GM23248 (cell line): ENCODE measurements at regions not wholly inside any gene's neighbourhood (a gene's known extent, or its start where the extent isn't known, plus 50 kb on each side); places are given as distances from the start of the nearest gene placed in this dataset.

Experiments used
- DNase-seq: peaks from one replicate; pipeline ENCODE4 v3.0.0-alpha.2; 2015
- H2AFZ ChIP-seq: fragments of 200-600 bp; sonication (generic); 2 replicates; pipeline ENCODE4 v1.6.1; 2016; ENCODE audit warnings: antibody characterized with exemption
- H3F3A ChIP-seq: fragments of 200-600 bp; sonication (generic); 2 replicates; pipeline ENCODE4 v1.6.1; 2016; ENCODE audit warnings: mild to moderate bottlenecking, antibody characterized with exemption, mixed run types; ENCODE audit not compliant: insufficient read depth
- H3K27ac ChIP-seq: fragments of 200-600 bp; sonication (generic); 2 replicates; pipeline ENCODE4 v1.5.1; 2016; ENCODE audit warnings: mild to moderate bottlenecking
- H3K27me3 ChIP-seq: fragments of 200-600 bp; sonication (generic); replicated peaks from 2 replicates; pipeline ENCODE4 v1.6.1; 2016; ENCODE audit warnings: mild to moderate bottlenecking; ENCODE audit not compliant: insufficient read depth
- H3K36me3 ChIP-seq: fragments of 200-600 bp; sonication (generic); 2 replicates; pipeline ENCODE4 v1.6.1; 2016; ENCODE audit warnings: low read depth, mild to moderate bottlenecking
- H3K4me1 ChIP-seq: fragments of 200-600 bp; sonication (generic); 2 replicates; pipeline ENCODE4 v1.6.1; 2016; ENCODE audit warnings: mild to moderate bottlenecking; ENCODE audit not compliant: insufficient read depth
- H3K4me2 ChIP-seq: fragments of 200-600 bp; sonication (generic); one replicate; pipeline ENCODE4 v1.6.1; 2016; ENCODE audit warnings: mild to moderate bottlenecking; ENCODE audit not compliant: unreplicated experiment
- H3K4me3 ChIP-seq: fragments of 200-600 bp; sonication (generic); 2 replicates; pipeline ENCODE4 v1.5.1; 2016; ENCODE audit warnings: mild to moderate bottlenecking
- H3K79me2 ChIP-seq: fragments of 200-600 bp; sonication (generic); 2 replicates; pipeline ENCODE4 v1.6.1; 2016; ENCODE audit warnings: mild to moderate bottlenecking; ENCODE audit not compliant: insufficient read depth
- H3K9ac ChIP-seq: fragments of 200-600 bp; sonication (generic); 2 replicates; pipeline ENCODE4 v1.6.1; 2016; ENCODE audit warnings: mild to moderate bottlenecking
- H3K9me2 ChIP-seq: fragments of 200-600 bp; sonication (generic); 2 replicates; pipeline ENCODE4 v1.6.1; 2016; ENCODE audit warnings: mixed run types, mild to moderate bottlenecking, moderate library complexity; ENCODE audit not compliant: insufficient read depth
- H3K9me3 ChIP-seq: fragments of 200-600 bp; sonication (generic); one replicate; pipeline ENCODE4 v1.6.1; 2017; ENCODE audit warnings: low read depth
- H4K20me1 ChIP-seq: fragments of 200-600 bp; sonication (generic); 2 replicates; pipeline ENCODE4 v1.6.0; 2016; ENCODE audit not compliant: insufficient read depth
- EZH2 ChIP-seq: fragments of 200-600 bp; sonication (generic); IDR thresholded peaks from 2 replicates; pipeline ENCODE4 v1.6.1; 2018; ENCODE audit warnings: antibody characterized with exemption, mild to moderate bottlenecking; ENCODE audit not compliant: insufficient read depth, poor library complexity, severe bottlenecking
- EZH2phosphoT487 ChIP-seq: fragments of 200-600 bp; sonication (generic); IDR thresholded peaks from 2 replicates; pipeline ENCODE4 v1.6.1; 2018; ENCODE audit warnings: antibody characterized with exemption, moderate library complexity, mild to moderate bottlenecking, low read depth; ENCODE audit not compliant: insufficient read depth
- WGBS, 2 experiments: methylation state at CpG; one replicate each; pipeline ENCODE4 v1.1.6; 2015 to 2017; ENCODE audit warnings: low lambda C conversion rate in 2 of 2, low coverage in 1 of 2; ENCODE audit errors: missing lambda C conversion rate in 2 of 2; 5-methylcytosine and 5-hydroxymethylcytosine counted together
- in situ Hi-C: fragments of 300-500 bp; cut with MboI; formaldehyde crosslinking; loops from 2 replicates; pipeline ENCODE4 v1.15.0; 2020

DNA sequence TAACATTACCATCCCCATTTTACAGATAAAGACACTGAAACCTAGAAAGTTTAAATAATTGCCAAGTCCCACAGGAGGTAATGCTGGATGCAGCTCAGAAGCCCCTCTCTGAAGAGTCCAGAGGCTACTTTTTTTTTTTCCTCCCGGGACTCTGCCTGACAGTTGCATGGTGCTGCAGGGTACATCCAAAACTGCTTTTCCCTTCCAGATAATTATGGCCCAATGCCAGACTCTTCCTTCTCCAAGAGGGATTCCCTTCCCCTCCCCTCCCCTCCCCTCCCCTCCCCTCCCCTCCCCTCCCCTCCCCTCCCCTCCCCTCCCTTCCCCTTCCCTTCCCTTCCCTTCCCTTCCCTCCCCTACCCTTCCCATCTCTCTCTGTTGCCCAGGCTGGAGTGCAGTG lies 122.9 kb downstream of the LSMEM1 start:
- Histone ChIP-seq H3K4me3 (no peak overlapping the region), H3K9ac (no peak overlapping the region), H3K79me2 (no peaks in the 10 kb centered on the region), H3K4me1 (no peaks in the 10 kb centered on the region), H3K4me2 (no peak overlapping the region), H3K27ac (no peak overlapping the region), H3K9me2 (no peaks in the 10 kb centered on the region; the same call in 1 of the 2 replicates), H3K9me3 (no peaks in the 10 kb centered on the region), H3K36me3 (no peaks in the 10 kb centered on the region), H3F3A (no peaks in the 10 kb centered on the region), H2AFZ (no peak overlapping the region), H3K27me3 (peaks cover 7% of the 10 kb centered on the region), H4K20me1 (no peaks in the 10 kb centered on the region)
- no peak for TF ChIP-seq EZH2
- TF ChIP-seq EZH2phosphoT487, result no peak
- DNase-seq, result no peak
- 21 to 25% methylated on average over 1 of the region's 1 CpG for WGBS, 2 experiments
- in situ Hi-C loops, result no loop called here

GRCh38 chr7:112610636-112611035 lies 129.8 kb downstream of the LSMEM1 start:
- WGBS, 2 experiments, result 0 to 2% methylated on average over 1 of the region's 1 CpG
- TF ChIP-seq EZH2phosphoT487 (no peak), EZH2 (no peak)
- in situ Hi-C loops, result no loop called here

DNA sequence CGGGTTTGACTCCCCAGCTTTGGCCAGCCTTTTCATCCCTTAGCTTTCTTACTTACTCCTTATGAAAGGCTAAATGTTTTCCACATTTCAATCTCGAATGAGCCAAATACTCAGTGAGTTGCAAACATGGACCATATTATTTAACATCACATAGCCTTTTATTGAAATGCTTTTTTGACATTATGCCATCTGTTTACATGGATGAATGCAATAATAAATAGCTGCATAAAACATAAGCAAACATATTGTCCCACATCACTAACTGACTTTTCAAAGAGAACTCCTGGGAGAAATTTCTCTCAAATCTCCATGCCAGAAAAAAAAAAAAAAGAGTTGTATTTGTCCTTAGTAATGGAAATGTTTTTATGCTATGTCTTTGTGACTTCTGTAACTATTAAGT lies 134.9 kb downstream of the LSMEM1 start:
- no peak overlapping the region for H3K27ac ChIP-seq
- in situ Hi-C loops, result no loop called here
- H3K9me2 ChIP-seq, result no peaks in the 10 kb centered on the region
- H3K9me3 ChIP-seq, result no peaks in the 10 kb centered on the region
- H3K9ac ChIP-seq, result no peak overlapping the region
- no peaks in the 10 kb centered on the region for H3K4me1 ChIP-seq
- H3K36me3 ChIP-seq, result no peaks in the 10 kb centered on the region
- 0 to 3% methylated on average over 2 of the region's 2 CpGs for WGBS, 2 experiments
- no peaks in the 10 kb centered on the region for H4K20me1 ChIP-seq
- H3K4me2 ChIP-seq, result no peak overlapping the region
- H3K4me3 ChIP-seq, result no peak overlapping the region
- H3F3A ChIP-seq, result no peaks in the 10 kb centered on the region
- DNase-seq, result no peak
- H3K27me3 ChIP-seq, result peaks cover 13% of the 10 kb centered on the region; the same call in 1 of the 2 replicates
- no peak overlapping the region for H2AFZ ChIP-seq
- H3K79me2 ChIP-seq, result no peaks in the 10 kb centered on the region
- TF ChIP-seq EZH2phosphoT487 (no peak), EZH2 (no peak)

More at GRCh38 chr7:112610636-112611035, 129.8 kb downstream of the LSMEM1 start:
- peaks cover 2% of the 10 kb centered on the region for H3K27me3 ChIP-seq
- no peaks in the 10 kb centered on the region for H3K9me2 ChIP-seq
- H4K20me1 ChIP-seq, result no peaks in the 10 kb centered on the region
- no peak overlapping the region for H2AFZ ChIP-seq
- no peak for DNase-seq
- H3K9me3 ChIP-seq, result no peaks in the 10 kb centered on the region
- no peak overlapping the region for H3K9ac ChIP-seq
- no peaks in the 10 kb centered on the region for H3K36me3 ChIP-seq
- no peaks in the 10 kb centered on the region for H3K79me2 ChIP-seq
- H3K4me1 ChIP-seq, result no peaks in the 10 kb centered on the region
- H3F3A ChIP-seq, result no peaks in the 10 kb centered on the region
- no peak overlapping the region for H3K4me2 ChIP-seq
- no peak overlapping the region for H3K4me3 ChIP-seq
- H3K27ac ChIP-seq, result no peak overlapping the region

- no peaks in the 10 kb centered on the region for H3F3A ChIP-seq
- peaks cover 17% of the 10 kb centered on the region; the same call in 1 of the 2 replicates for H3K27me3 ChIP-seq
- no peaks in the 10 kb centered on the region for H3K9me2 ChIP-seq
- in situ Hi-C loops, result no loop called here
- H3K27ac ChIP-seq, result no peak overlapping the region
- no peak overlapping the region for H3K4me3 ChIP-seq
- no peaks in the 10 kb centered on the region for H3K9me3 ChIP-seq
- H4K20me1 ChIP-seq, result no peaks in the 10 kb centered on the region
- H3K79me2 ChIP-seq, result no peaks in the 10 kb centered on the region
- no peak overlapping the region for H3K4me2 ChIP-seq
- no peak overlapping the region for H3K9ac ChIP-seq
- TF ChIP-seq EZH2, result no peak
- no peak for TF ChIP-seq EZH2phosphoT487
- no peaks in the 10 kb centered on the region for H3K4me1 ChIP-seq
- no peaks in the 10 kb centered on the region for H3K36me3 ChIP-seq
- no peak overlapping the region for H2AFZ ChIP-seq
- WGBS, 2 experiments, result 18 to 27% methylated on average over 2 of the region's 2 CpGs
- no peak for DNase-seq
Measured at GRCh38 chr7:112616295-112616694, 135.5 kb downstream of the LSMEM1 start.

GRCh38 chr7:112619343-112619742 lies 138.6 kb downstream of the LSMEM1 start:
- Histone ChIP-seq H3K4me1 (no peaks in the 10 kb centered on the region), H3K9me3 (no peaks in the 10 kb centered on the region), H4K20me1 (no peaks in the 10 kb centered on the region), H2AFZ (no peak overlapping the region), H3K27ac (no peak overlapping the region), H3K9me2 (no peaks in the 10 kb centered on the region), H3K4me2 (no peak overlapping the region), H3K79me2 (no peaks in the 10 kb centered on the region), H3K36me3 (no peaks in the 10 kb centered on the region), H3K27me3 (peaks cover 17% of the 10 kb centered on the region; the same call in 1 of the 2 replicates), H3F3A (no peaks in the 10 kb centered on the region), H3K4me3 (no peak overlapping the region), H3K9ac (no peak overlapping the region)
- TF ChIP-seq EZH2 (no peak), EZH2phosphoT487 (no peak)
- DNase-seq, result no peak
- in situ Hi-C loops, result no loop called here
